ENCODE measurements at regions not wholly inside any gene's neighbourhood (a gene's known extent, or its start where the extent isn't known, plus 50 kb on each side); places are given as distances from the start of the nearest gene placed in this dataset.
"Not testable (repeated sequence)": the region's sequence is repeated elsewhere in the genome, so short reads cannot be mapped to it uniquely, and the experiment has no call there.

GRCh38 chr4:28278676-28279075 lies 1418.0 kb downstream of the STIM2 start:
- no peak for DNase-seq (ENCODE audit: low spot score)

GRCh38 chr4:28279249-28279648 lies 1418.6 kb downstream of the STIM2 start:
- no peak for DNase-seq (ENCODE audit: low spot score)

- not testable (repeated sequence) for DNase-seq (ENCODE audit: low spot score)
Measured at GRCh38 chr4:28286266-28286665, 1425.6 kb downstream of the STIM2 start.

- DNase-seq (ENCODE audit: low spot score) = no peak
Measured at GRCh38 chr4:28287831-28288233, 1427.2 kb downstream of the STIM2 start.

GRCh38 chr4:28296239-28296638 lies 1435.6 kb downstream of the STIM2 start:
- no peak for DNase-seq (ENCODE audit: low spot score)

- DNase-seq (ENCODE audit: low spot score) = no peak
Measured at GRCh38 chr4:28310926-28311325, 1450.3 kb downstream of the STIM2 start.

GRCh38 chr4:28312497-28312896 lies 1451.9 kb downstream of the STIM2 start:
- DNase-seq (ENCODE audit: low spot score) = not testable (repeated sequence)

- DNase-seq (ENCODE audit: low spot score) = no peak
Measured at GRCh38 chr4:28313729-28314713, 1453.4 kb downstream of the STIM2 start.

- DNase-seq (ENCODE audit: low spot score) = no peak
Measured at GRCh38 chr4:28317221-28317620, 1456.6 kb downstream of the STIM2 start.

GRCh38 chr4:28334249-28334648 lies 1473.6 kb downstream of the STIM2 start:
- DNase-seq (ENCODE audit: low spot score) = no peak

GRCh38 chr4:28341784-28342183 lies 1481.1 kb downstream of the STIM2 start:
- DNase-seq (ENCODE audit: low spot score) = no peak

GRCh38 chr4:28350485-28350884 lies 1489.8 kb downstream of the STIM2 start:
- no peak for DNase-seq (ENCODE audit: low spot score)

- DNase-seq (ENCODE audit: low spot score) = no peak
Measured at GRCh38 chr4:28351102-28351501, 1490.5 kb downstream of the STIM2 start.

GRCh38 chr4:28351826-28352225 lies 1491.2 kb downstream of the STIM2 start:
- DNase-seq (ENCODE audit: low spot score) = no peak

GRCh38 chr4:28354880-28355656 lies 1494.4 kb downstream of the STIM2 start:
- DNase-seq (ENCODE audit: low spot score) = no peak

GRCh38 chr4:28357990-28358389 lies 1497.3 kb downstream of the STIM2 start:
- DNase-seq (ENCODE audit: low spot score) = peak; percentile 26

- no peak for DNase-seq (ENCODE audit: low spot score)
Measured at GRCh38 chr4:28358606-28359005, 1498.0 kb downstream of the STIM2 start.

GRCh38 chr4:28360681-28361080 lies 1500.0 kb downstream of the STIM2 start:
- DNase-seq (ENCODE audit: low spot score) = no peak

GRCh38 chr4:28362169-28362568 lies 1501.5 kb downstream of the STIM2 start:
- no peak for DNase-seq (ENCODE audit: low spot score)

- DNase-seq (ENCODE audit: low spot score) = no peak
Measured at GRCh38 chr4:28369499-28369898, 1508.9 kb downstream of the STIM2 start.

- DNase-seq (ENCODE audit: low spot score) = no peak
Measured at GRCh38 chr4:28373191-28373590, 1512.5 kb downstream of the STIM2 start.

GRCh38 chr4:28373601-28374000 lies 1513.0 kb downstream of the STIM2 start:
- DNase-seq (ENCODE audit: low spot score) = no peak

Data from SK-N-DZ (cell line).